Stimulated activated memory B cell treated with anti-CD40 and anti-IgM and Interleukin-4, amounts not matched to agents 10 μg/mL and 1 μg/mL and 100 μg/mL, for 72 hours (primary cell): ENCODE measurements at regions not wholly inside any gene's neighbourhood (a gene's known extent, or its start where the extent isn't known, plus 50 kb on each side); places are given as distances from the start of the nearest gene placed in this dataset.
"Not testable (repeated sequence)": the region's sequence is repeated elsewhere in the genome, so short reads cannot be mapped to it uniquely, and the experiment has no call there.

ENCODE experiments used
- ATAC-seq: fragments of 150-1000 bp; cut with Tn5 transposase; 2 replicates; pipeline ENCODE4 v1.10.0; 2021
- H3K27ac Mint-ChIP-seq: one replicate; pipeline ENCODE4 v1.8.0; 2022; ENCODE audit warnings: mild to moderate bottlenecking, mixed read lengths
- H3K27me3 Mint-ChIP-seq: one replicate; pipeline ENCODE4 v1.8.0; 2022; ENCODE audit warnings: mixed read lengths
- H3K36me3 Mint-ChIP-seq: one replicate; pipeline ENCODE4 v1.8.0; 2022; ENCODE audit warnings: mixed read lengths
- H3K4me1 Mint-ChIP-seq: one replicate; pipeline ENCODE4 v1.8.0; 2022; ENCODE audit warnings: mixed read lengths
- H3K4me3 Mint-ChIP-seq: one replicate; pipeline ENCODE4 v1.8.0; 2022; ENCODE audit warnings: mild to moderate bottlenecking, moderate library complexity, mixed read lengths
- H3K9me3 Mint-ChIP-seq: one replicate; pipeline ENCODE4 v1.8.0; 2022; ENCODE audit warnings: mixed read lengths

DNA sequence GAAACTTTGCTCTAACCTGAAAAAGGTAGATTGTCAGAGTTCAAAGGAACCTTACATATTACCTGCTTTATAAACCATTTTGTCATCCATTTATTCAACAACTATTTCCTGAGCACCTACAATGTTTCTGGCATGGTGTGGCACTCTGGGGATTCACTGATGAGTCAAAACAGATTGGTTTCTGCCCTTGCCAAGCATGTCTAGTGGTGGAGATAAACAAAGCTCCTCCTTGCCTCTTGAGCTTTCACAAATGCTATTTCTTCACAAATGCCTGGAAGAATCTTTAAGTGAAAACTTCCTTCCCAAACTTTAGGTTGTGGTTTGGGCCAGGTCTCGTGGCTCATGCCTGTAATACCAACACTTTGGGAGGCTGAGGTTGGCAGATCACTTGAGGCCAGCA is 85.1 kb upstream of the RELN start:
- H3K27me3 Mint-ChIP-seq: no peaks in the 10 kb centered on the region
- H3K4me1 Mint-ChIP-seq: no peaks in the 10 kb centered on the region
- no peaks in the 10 kb centered on the region for H3K36me3 Mint-ChIP-seq
- ATAC-seq: no peak
- no peak overlapping the region for H3K27ac Mint-ChIP-seq
- H3K4me3 Mint-ChIP-seq: no peak overlapping the region
- no peaks in the 10 kb centered on the region for H3K9me3 Mint-ChIP-seq

DNA sequence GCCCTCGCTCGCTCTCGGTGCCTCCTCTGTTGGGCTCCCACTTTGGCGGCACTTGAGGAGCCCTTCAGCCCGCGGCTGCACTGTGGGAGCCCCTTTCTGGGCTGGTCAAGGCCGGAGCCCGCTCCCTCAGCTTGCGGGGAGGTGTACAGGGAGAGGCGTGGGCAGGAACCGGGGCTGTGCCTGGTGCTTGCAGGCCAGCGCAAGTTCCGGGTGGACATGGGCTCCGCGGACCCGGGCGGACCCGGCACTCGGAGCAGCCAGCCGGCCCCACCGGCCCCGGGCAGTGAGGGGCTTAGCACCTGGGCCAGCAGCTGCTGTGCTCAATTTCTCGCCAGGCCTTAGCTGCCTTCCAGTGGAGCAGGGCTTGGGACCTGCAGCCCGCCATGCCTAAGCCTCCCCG is 82.2 kb upstream of the RELN start:
- ATAC-seq: peak; percentile 27
- H3K4me1 Mint-ChIP-seq, H3K36me3 Mint-ChIP-seq, H3K27me3 Mint-ChIP-seq, H3K27ac Mint-ChIP-seq, H3K4me3 Mint-ChIP-seq, H3K9me3 Mint-ChIP-seq: not testable (repeated sequence)

DNA sequence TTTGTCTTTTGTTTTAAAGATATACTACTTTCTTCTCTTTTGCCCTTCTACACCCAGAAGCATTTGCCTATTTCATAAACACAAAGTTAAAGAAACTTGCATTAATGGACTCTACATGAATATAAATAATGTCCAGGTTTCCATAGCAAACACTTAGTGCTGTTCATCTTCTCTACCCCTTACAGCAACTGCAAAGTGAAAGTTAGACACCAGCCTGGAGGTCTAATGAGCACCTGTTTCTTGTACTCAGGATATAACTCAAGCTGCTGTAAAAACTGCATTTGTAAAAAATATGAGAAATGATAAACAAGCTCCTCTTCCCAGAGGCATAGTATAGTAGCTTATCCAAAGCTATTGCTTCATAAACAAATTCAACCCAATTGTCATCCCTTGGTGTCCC is 76.0 kb upstream of the RELN start:
- Mint-ChIP-seq H3K4me1 (no peaks in the 10 kb centered on the region), H3K4me3 (no peak overlapping the region), H3K9me3 (peaks cover 3% of the 10 kb centered on the region), H3K36me3 (no peaks in the 10 kb centered on the region), H3K27ac (no peak overlapping the region), H3K27me3 (no peaks in the 10 kb centered on the region)
- no peak for ATAC-seq

DNA sequence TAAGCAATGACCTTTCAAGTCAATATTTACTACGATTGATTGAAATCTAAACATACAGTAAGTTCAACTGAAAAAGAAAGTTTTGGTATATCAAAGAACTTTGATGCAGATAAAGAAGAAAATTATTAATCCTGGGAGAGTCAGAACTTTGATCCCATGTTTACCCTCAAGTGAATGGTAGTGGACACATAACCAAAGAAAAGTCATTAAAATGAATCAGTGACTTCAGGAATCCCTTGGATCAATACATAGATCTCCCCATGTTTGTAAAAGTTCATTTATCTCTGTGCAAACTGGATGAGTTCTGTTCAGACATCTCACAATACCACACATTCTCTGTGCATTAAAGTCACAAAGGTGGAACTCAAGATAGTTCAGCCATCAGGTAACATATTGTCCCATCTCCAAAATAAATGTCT is 75.5 kb upstream of the RELN start:
- H3K27me3 Mint-ChIP-seq: no peaks in the 10 kb centered on the region
- H3K9me3 Mint-ChIP-seq: peaks cover 4% of the 10 kb centered on the region
- no peak overlapping the region for H3K27ac Mint-ChIP-seq
- ATAC-seq: no peak
- H3K4me1 Mint-ChIP-seq: no peaks in the 10 kb centered on the region
- H3K4me3 Mint-ChIP-seq: no peak overlapping the region
- H3K36me3 Mint-ChIP-seq: no peaks in the 10 kb centered on the region

DNA sequence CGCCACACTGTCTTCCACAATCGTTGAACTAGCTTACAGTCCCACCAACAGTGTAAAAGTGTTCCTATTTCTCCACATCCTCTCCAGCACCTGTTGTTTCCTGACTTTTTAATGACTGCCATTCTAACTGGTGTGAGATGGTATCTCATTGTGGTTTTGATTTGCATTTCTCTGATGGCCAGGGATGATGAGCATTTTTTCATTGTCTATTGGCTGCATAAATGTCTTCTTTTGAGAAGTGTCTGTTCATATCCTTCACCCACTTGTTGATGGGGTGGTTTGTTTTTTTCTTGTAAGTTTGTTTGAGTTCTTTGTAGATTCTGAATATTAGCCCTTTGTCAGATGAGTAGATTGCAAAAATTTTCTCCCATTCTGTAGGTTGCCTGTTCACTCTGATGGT is 74.3 kb upstream of the RELN start:
- not testable (repeated sequence) for ATAC-seq, H3K36me3 Mint-ChIP-seq, H3K27ac Mint-ChIP-seq, H3K9me3 Mint-ChIP-seq, H3K4me3 Mint-ChIP-seq, H3K27me3 Mint-ChIP-seq, H3K4me1 Mint-ChIP-seq

DNA sequence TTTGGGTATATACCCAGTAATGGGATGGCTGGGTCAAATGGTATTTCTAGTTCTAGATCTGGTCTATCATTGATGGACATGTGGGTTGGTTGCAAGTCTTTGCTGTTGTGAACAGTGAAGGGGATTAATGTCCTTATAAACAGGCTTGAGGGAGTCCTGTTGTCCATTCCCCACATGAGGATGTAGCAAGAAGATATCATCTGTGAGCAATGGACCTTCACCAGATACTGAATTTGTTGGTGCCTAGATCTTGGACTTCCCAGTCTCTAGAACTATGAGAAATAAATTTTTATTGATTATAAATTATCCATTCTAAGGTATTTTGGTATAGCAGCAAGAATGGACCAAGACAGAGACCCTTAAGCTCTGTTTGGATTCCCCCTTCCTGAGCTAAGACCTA is 72.2 kb upstream of the RELN start:
- Mint-ChIP-seq H3K27ac (no peak overlapping the region), H3K9me3 (peaks cover 2% of the 10 kb centered on the region), H3K27me3 (no peaks in the 10 kb centered on the region), H3K36me3 (no peaks in the 10 kb centered on the region), H3K4me1 (no peaks in the 10 kb centered on the region), H3K4me3 (no peak overlapping the region)
- ATAC-seq: no peak

DNA sequence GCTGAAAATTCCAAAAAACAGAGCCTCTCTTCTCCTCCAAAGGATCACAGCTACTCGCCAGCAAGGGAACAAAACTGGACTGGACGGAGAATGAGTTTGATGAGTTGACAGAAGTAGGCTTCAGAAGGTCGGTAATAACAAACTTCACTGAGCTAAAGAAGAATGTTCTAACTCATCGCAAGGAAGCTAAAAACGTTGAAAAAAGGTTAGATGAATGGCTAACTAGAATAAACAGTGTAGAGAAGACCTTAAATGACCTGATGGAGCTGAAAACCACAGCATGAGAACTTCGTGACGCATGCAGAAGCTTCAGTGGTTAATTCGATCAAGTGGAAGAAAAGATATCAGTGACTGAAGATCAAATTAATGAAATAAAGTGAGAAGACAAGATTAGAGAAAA is 70.4 kb upstream of the RELN start:
- H3K4me3 Mint-ChIP-seq, H3K9me3 Mint-ChIP-seq, H3K27me3 Mint-ChIP-seq, H3K27ac Mint-ChIP-seq, H3K36me3 Mint-ChIP-seq, H3K4me1 Mint-ChIP-seq, ATAC-seq: not testable (repeated sequence)

DNA sequence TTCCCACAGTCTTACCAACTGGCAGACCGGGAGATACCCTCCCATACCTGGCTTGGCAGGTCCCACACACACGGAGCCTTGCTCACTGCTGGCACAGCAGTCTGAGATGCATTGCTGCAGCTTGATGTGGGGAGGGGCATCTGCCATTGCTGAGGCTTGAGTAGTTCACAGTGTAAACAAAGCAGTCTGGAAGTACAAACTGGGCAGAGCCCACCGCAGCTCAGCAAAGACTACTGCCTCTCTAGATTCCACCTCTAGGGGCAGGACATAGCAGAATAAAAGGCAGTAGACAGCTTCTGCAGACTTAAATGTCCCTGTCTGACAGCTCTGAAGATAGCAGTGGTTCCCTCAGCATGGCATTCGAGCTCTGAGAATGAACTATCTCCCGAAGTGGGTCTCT is 69.6 kb upstream of the RELN start:
- H3K27me3 Mint-ChIP-seq: no peaks in the 10 kb centered on the region
- no peak overlapping the region for H3K27ac Mint-ChIP-seq
- no peak overlapping the region for H3K4me3 Mint-ChIP-seq
- H3K9me3 Mint-ChIP-seq: peaks cover 2% of the 10 kb centered on the region
- ATAC-seq: no peak
- H3K4me1 Mint-ChIP-seq: no peaks in the 10 kb centered on the region
- H3K36me3 Mint-ChIP-seq: no peaks in the 10 kb centered on the region

DNA sequence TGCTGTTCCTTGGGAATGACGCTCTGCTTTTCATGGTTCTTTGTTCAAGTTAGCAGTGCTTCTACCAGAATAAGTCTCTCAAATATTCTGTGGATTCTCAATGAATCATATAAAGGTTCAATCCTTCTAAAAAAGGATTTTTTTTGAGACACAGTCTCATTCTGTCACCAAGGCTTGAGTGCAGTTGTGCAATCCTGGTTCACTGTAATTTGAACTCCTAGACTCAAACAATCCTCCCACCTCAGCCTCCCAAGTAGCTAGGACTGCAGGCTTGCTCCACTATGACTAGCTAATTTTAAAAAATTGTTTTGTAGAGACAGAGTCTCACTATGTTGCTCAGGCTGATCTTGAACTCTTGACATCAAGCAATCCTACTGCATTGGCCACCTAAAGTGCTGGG is 64.9 kb upstream of the RELN start:
- Mint-ChIP-seq H3K27ac (no peak overlapping the region), H3K4me3 (no peak overlapping the region), H3K27me3 (no peaks in the 10 kb centered on the region), H3K4me1 (no peaks in the 10 kb centered on the region), H3K9me3 (peaks cover 2% of the 10 kb centered on the region), H3K36me3 (no peaks in the 10 kb centered on the region)
- ATAC-seq: no peak

DNA sequence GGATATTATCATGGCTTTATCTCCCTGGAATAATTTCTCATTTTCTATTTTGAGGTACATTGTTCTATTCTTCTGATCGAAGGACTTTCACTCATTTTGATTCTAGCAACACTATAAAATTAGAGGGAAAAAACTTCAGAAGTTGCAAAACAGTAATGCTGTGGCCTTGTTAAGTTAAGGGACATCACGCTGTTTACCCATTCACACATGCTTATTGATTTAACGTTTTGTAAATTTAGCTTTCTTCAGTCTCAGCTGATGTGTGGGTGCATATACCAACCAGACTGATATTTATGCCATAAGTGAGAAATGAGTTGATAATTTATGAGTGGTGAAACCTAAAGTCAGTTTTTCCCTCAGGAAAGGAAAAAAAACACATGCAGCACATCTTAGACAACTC is 63.5 kb upstream of the RELN start:
- H3K27me3 Mint-ChIP-seq: no peaks in the 10 kb centered on the region
- H3K27ac Mint-ChIP-seq: no peak overlapping the region
- no peak overlapping the region for H3K4me3 Mint-ChIP-seq
- no peak for ATAC-seq
- no peaks in the 10 kb centered on the region for H3K36me3 Mint-ChIP-seq
- H3K4me1 Mint-ChIP-seq: no peaks in the 10 kb centered on the region
- peaks cover 2% of the 10 kb centered on the region for H3K9me3 Mint-ChIP-seq

DNA sequence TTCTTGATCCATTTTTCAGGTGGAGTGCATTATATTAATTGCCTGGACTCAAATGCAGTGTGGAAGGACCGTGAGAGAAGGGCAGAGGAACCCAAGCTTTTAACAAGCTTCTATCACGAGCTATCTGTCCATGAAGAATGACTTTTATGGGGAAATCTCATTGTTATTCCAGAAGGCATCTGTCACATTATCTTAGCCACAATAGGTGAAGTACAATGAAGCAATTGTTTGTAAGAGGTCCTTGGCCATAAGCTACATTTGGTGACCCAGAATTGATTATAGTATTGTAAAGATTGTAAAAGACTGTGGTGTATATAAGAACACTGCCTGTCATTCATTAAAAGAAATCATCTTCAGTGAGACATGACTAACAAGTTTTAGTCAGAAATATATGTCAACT is 58.6 kb upstream of the RELN start:
- Mint-ChIP-seq H3K9me3 (peaks cover 5% of the 10 kb centered on the region), H3K27me3 (no peaks in the 10 kb centered on the region), H3K36me3 (no peaks in the 10 kb centered on the region), H3K4me3 (no peak overlapping the region), H3K27ac (no peak overlapping the region), H3K4me1 (no peaks in the 10 kb centered on the region)
- no peak for ATAC-seq

DNA sequence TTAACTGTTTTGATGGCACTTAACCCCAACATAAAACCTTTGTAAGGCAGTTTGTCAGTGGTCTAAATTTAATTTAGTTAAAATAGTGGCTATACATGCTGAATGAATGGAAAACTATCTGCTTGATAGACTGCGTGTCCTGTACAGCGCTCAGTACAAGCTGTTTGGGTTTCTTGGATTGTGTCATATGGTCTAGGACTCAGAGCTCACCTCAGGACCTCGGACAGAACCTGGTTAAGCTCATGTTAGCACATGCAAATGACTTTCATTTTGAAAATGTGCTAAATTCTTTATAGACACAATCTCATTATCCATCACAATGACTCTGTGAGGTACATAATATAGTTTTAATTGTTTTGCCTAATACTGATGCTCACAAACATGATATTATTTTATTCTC is 55.7 kb upstream of the RELN start:
- Mint-ChIP-seq H3K36me3 (no peaks in the 10 kb centered on the region), H3K4me3 (no peak overlapping the region), H3K27me3 (no peaks in the 10 kb centered on the region), H3K9me3 (peaks cover 3% of the 10 kb centered on the region), H3K27ac (no peak overlapping the region), H3K4me1 (no peaks in the 10 kb centered on the region)
- no peak for ATAC-seq

DNA sequence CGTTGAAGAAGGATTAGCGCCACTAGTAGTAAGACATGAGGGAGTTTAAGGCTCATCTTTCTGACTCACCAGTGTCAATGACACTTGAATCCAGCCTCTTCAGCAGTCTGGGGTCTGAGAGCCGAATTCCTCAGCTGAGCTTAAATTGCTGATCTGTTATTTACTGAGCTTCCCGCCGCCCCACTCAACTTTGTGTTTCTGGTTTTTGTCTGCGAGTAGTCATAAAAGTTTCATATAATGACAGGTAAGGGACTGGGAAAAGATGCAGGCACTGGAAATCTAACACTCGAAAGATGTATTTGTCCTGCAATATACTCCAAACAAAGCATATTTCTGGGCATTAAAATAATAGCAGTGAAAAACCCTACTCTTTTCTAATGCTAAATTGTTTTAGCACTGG is 51.2 kb upstream of the RELN start:
- Mint-ChIP-seq H3K4me1 (no peaks in the 10 kb centered on the region), H3K36me3 (no peaks in the 10 kb centered on the region), H3K4me3 (no peak overlapping the region), H3K27ac (no peak overlapping the region), H3K9me3 (peaks cover 3% of the 10 kb centered on the region), H3K27me3 (no peaks in the 10 kb centered on the region)
- ATAC-seq: no peak

DNA sequence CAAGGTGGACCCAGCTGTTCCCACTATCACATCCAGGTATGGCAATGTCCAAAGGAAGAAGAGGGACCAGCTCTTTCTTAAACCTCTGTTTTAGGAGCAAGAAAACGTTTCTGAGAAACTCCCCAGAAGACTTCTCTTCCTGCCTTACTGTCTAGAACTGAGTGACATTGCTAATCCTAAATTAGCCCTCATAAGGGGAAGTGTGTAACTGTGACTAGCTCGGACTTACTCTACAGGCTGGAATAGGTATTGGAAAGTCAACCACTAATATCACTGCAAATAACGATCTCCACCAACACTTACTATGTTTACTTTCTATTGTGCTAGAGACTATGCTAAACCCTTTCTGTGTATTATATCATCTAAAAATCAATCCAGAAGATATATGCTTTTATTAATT is 49.9 kb upstream of the RELN start:
- H3K4me1 Mint-ChIP-seq: no peaks in the 10 kb centered on the region
- no peaks in the 10 kb centered on the region for H3K36me3 Mint-ChIP-seq
- no peak for ATAC-seq
- H3K27ac Mint-ChIP-seq: no peak overlapping the region
- no peak overlapping the region for H3K4me3 Mint-ChIP-seq
- H3K27me3 Mint-ChIP-seq: peaks cover 7% of the 10 kb centered on the region
- peaks cover 7% of the 10 kb centered on the region for H3K9me3 Mint-ChIP-seq
